ENCODE measurements at regions not wholly inside any gene's neighbourhood (a gene's known extent, or its start where the extent isn't known, plus 50 kb on each side); places are given as distances from the start of the nearest gene placed in this dataset.
A peak's percentile ranks its signal among the peaks of the same experiment; 100 is the strongest.

DNA sequence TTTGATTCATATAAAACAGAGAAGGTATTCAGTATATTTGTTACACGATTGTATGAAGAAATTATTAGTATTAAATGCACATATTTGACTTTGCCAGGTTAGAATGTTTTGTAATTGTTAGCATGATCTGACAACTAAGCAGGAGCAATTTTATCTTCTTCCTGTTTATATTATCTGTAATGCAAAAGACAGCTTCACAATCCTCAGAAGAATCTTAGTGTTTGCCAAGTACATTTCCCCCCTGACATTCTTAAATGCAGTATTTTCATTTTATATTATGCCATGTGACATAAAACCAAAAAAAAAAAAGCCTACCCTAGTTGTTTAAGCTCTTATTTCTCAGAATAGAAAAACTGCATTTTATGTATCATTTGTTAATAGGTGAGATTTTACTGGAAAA is 469.4 kb downstream of the FOXG1 start:
- Histone ChIP-seq H3K36me3 (ENCODE audit: control insufficient read depth, insufficient read depth, low read length) (no peaks in the 10 kb centered on the region), H3K9me1 (ENCODE audit: insufficient read depth, low read length) (peaks cover 2% of the 10 kb centered on the region; the same call in 1 of the 2 replicates), H4K8ac (ENCODE audit: low read depth in 2 of 2, low read length in 2 of 2) (0 out of 4 replicates have a peak overlapping the region, but pooled peaks of 1 of the 2 experiments have one; percentile 57), H3K9ac (ENCODE audit: low read depth, low read length) (no peak overlapping the region; the same call in 1 of the 2 replicates), H2BK5ac (ENCODE audit: low read depth, low read length, poor library complexity, severe bottlenecking) (peak overlapping the region; percentile 87), H3K23ac (ENCODE audit: low read depth, low read length) (no peak overlapping the region), H2AK9ac (replicated peaks; ENCODE audit: low read depth, low read length, poor library complexity) (no peak overlapping the region), H2AFZ (replicated peaks; ENCODE audit: low read length, poor library complexity) (no peak overlapping the region), H3K4me1 (ENCODE audit: control insufficient read depth, insufficient read depth, low read length) (peaks cover 6% of the 10 kb centered on the region), H3K14ac (replicated peaks; ENCODE audit: low read depth, low read length) (no peak overlapping the region), H2AK5ac (ENCODE audit: low read depth, low read length) (no peak overlapping the region), H4K91ac (ENCODE audit: insufficient read depth, low read depth, low read length) (no peak overlapping the region), H3K79me1 (ENCODE audit: low read depth in 1 of 2, low read length in 2 of 2) (no peaks in the 10 kb centered on the region), H3K27ac (ENCODE audit: insufficient read depth, low read length) (no peak overlapping the region), H2BK20ac (ENCODE audit: low read depth, low read length) (no peak overlapping the region), H3K9me3 (ENCODE audit: control insufficient read depth, insufficient read depth, low read length) (no peaks in the 10 kb centered on the region), H3K56ac (ENCODE audit: extremely low read depth, insufficient read depth, low read length) (no peak overlapping the region), H2BK120ac (ENCODE audit: low read depth, low read length) (peak overlapping the region; percentile 82; the same call in 1 of the 2 replicates), H4K5ac (ENCODE audit: low read depth, low read length) (no peak overlapping the region), H3K18ac (ENCODE audit: low read depth, low read length) (no peak overlapping the region), H3K4me2 (ENCODE audit: low read depth, low read length) (no peak overlapping the region), H2BK15ac (ENCODE audit: low read depth, low read length) (no peak overlapping the region), H4K20me1 (ENCODE audit: insufficient read depth, low read length) (no peaks in the 10 kb centered on the region), H3K4ac (ENCODE audit: low read depth, low read length) (no peak overlapping the region), H3K4me3 (ENCODE audit: insufficient read depth, low read depth, low read length) (no peak overlapping the region), H3K27me3 (ENCODE audit: control insufficient read depth, insufficient read depth, low read length) (no peaks in the 10 kb centered on the region)
- BruUV-seq (replicated peaks) = no TSS peak
- in situ Hi-C loops (cut with MboI; ENCODE audit: low sequenced_read_pairs) = no loop called here
- dilution Hi-C loops (cut with HindIII; ENCODE audit: low sequenced_read_pairs, unreplicated experiment) = no loop called here
- no CpG with 5 or more reads among the region's 1 CpG for WGBS, 2 experiments (ENCODE audit: extremely low coverage in 2 of 2, insufficient read length in 1 of 2)
- DNase-seq (peak; percentile 45), ATAC-seq (ENCODE audit: low read depth) (peak; percentile 21; the same call in 1 of the 2 replicates)
- intact Hi-C loops (cut with micrococcal nuclease) = no loop called here
- TF ChIP-seq MAFK (IDR thresholded peaks at IDR 0.05; ENCODE audit: low read depth, low read length) = no peak
- TF ChIP-seq CHD1 (IDR thresholded peaks at IDR 0.05; ENCODE audit: low read depth, low read length) = no peak
- TF ChIP-seq BHLHE40 (IDR thresholded peaks at IDR 0.05; ENCODE audit: low read depth, low read length) = no peak
- TF ChIP-seq, protein P1, sequence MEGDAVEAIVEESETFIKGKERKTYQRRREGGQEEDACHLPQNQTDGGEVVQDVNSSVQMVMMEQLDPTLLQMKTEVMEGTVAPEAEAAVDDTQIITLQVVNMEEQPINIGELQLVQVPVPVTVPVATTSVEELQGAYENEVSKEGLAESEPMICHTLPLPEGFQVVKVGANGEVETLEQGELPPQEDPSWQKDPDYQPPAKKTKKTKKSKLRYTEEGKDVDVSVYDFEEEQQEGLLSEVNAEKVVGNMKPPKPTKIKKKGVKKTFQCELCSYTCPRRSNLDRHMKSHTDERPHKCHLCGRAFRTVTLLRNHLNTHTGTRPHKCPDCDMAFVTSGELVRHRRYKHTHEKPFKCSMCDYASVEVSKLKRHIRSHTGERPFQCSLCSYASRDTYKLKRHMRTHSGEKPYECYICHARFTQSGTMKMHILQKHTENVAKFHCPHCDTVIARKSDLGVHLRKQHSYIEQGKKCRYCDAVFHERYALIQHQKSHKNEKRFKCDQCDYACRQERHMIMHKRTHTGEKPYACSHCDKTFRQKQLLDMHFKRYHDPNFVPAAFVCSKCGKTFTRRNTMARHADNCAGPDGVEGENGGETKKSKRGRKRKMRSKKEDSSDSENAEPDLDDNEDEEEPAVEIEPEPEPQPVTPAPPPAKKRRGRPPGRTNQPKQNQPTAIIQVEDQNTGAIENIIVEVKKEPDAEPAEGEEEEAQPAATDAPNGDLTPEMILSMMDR (conservative IDR thresholded peaks at IDR 0.05; ENCODE audit: low read depth, low read length) = no peak
- no peak for TF ChIP-seq SMC3 (IDR thresholded peaks at IDR 0.05; ENCODE audit: low read depth, low read length)
- TF ChIP-seq MXI1 (IDR thresholded peaks at IDR 0.05; ENCODE audit: borderline replicate concordance, low read depth, low read length) = no peak
- TF ChIP-seq, protein P2, sequence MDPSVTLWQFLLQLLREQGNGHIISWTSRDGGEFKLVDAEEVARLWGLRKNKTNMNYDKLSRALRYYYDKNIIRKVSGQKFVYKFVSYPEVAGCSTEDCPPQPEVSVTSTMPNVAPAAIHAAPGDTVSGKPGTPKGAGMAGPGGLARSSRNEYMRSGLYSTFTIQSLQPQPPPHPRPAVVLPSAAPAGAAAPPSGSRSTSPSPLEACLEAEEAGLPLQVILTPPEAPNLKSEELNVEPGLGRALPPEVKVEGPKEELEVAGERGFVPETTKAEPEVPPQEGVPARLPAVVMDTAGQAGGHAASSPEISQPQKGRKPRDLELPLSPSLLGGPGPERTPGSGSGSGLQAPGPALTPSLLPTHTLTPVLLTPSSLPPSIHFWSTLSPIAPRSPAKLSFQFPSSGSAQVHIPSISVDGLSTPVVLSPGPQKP (IDR thresholded peaks at IDR 0.05; ENCODE audit: borderline replicate concordance, low read depth, low read length) = no peak
- no peak for TF ChIP-seq RFX5 (IDR thresholded peaks at IDR 0.05; ENCODE audit: low read depth, low read length)
- no peak for TF ChIP-seq MAZ (IDR thresholded peaks at IDR 0.05; ENCODE audit: borderline replicate concordance, low read depth, low read length)
- no peak for TF ChIP-seq NFE2L2 (IDR thresholded peaks at IDR 0.05; ENCODE audit: low read depth, low read length)
- TF ChIP-seq, protein P3, sequence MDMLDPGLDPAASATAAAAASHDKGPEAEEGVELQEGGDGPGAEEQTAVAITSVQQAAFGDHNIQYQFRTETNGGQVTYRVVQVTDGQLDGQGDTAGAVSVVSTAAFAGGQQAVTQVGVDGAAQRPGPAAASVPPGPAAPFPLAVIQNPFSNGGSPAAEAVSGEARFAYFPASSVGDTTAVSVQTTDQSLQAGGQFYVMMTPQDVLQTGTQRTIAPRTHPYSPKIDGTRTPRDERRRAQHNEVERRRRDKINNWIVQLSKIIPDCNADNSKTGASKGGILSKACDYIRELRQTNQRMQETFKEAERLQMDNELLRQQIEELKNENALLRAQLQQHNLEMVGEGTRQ (IDR thresholded peaks at IDR 0.05; ENCODE audit: low read depth, low read length) = no peak
- no peak for TF ChIP-seq POLR2A (IDR thresholded peaks at IDR 0.05; ENCODE audit: low read depth, low read length)
- POLR2A ChIA-PET (ENCODE audit: unreplicated experiment) = no interaction called here
- CTCF ChIA-PET = interaction anchor here (0.7 to 2.6 kb wide), 3 partner anchors 13 to 692 kb away, joined by 3 to 11 read pairs (median 3); partner anchors contain the start of gene PRKD1

All from IMR-90 (cell line).